MCF 10A (cell line): ENCODE measurements at regions not wholly inside any gene's neighbourhood (a gene's known extent, or its start where the extent isn't known, plus 50 kb on each side); places are given as distances from the start of the nearest gene placed in this dataset.

ENCODE experiments used
- BruUV-seq: library from RNA; stranded (reverse); fragments of 400-500 nt; replicated peaks from 2 replicates; lab custom pipeline; 2021; lab: Mats Ljungman, UMichigan
- CTCF ChIA-PET: fragments of 300-600 bp; sonication (Branson Sonifier 250); formaldehyde crosslinking; extraction: SDS; loops from one replicate; lab custom pipeline; 2021; ENCODE audit warnings: antibody characterized with exemption, inconsistent platforms; lab: Yijun Ruan, JAX
- POLR2A ChIA-PET: fragments of 300-600, 350-650 bp; sonication (Branson Sonifier 250); formaldehyde crosslinking; extraction: SDS; loops from one replicate; lab custom pipeline; 2020; ENCODE audit warnings: antibody characterized with exemption, inconsistent platforms; lab: Yijun Ruan, JAX
- DNase-seq: peaks from one replicate; pipeline ENCODE4 v3.0.0-alpha.2; 2018; ENCODE audit not compliant: unreplicated experiment
- H3K27ac Mint-ChIP-seq: one replicate; pipeline ENCODE4 v1.8.0; 2022; ENCODE audit warnings: mild to moderate bottlenecking, low read depth, mixed read lengths; ENCODE audit not compliant: unreplicated experiment
- H3K27me3 Mint-ChIP-seq: one replicate; pipeline ENCODE4 v1.8.0; 2022; ENCODE audit warnings: mixed read lengths; ENCODE audit not compliant: insufficient read depth, unreplicated experiment
- H3K36me3 Mint-ChIP-seq: one replicate; pipeline ENCODE4 v1.8.0; 2022; ENCODE audit warnings: mild to moderate bottlenecking, moderate library complexity, mixed read lengths; ENCODE audit not compliant: insufficient read depth, unreplicated experiment
- H3K4me1 Mint-ChIP-seq: one replicate; pipeline ENCODE4 v1.8.0; 2022; ENCODE audit warnings: mixed read lengths; ENCODE audit not compliant: insufficient read depth, unreplicated experiment
- H3K4me3 Mint-ChIP-seq: one replicate; pipeline ENCODE4 v1.8.0; 2022; ENCODE audit warnings: mild to moderate bottlenecking, moderate library complexity, mixed read lengths; ENCODE audit not compliant: unreplicated experiment
- H3K9me3 Mint-ChIP-seq: one replicate; pipeline ENCODE4 v1.8.0; 2022; ENCODE audit warnings: mixed read lengths; ENCODE audit not compliant: unreplicated experiment
- intact Hi-C: fragments of 100-400 bp; cut with micrococcal nuclease; formaldehyde crosslinking; loops from 2 replicates; pipeline ENCODE4 v1.14.1; 2022
- TF ChIP-seq, protein P1 (sequence below): fragments of 200-600 bp; IDR thresholded peaks from one replicate; pipeline ENCODE4 v1.8.0; 2022; ENCODE audit warnings: antibody characterized with exemption, mild to moderate bottlenecking; ENCODE audit not compliant: unreplicated experiment

- Mint-ChIP-seq H3K9me3 (peaks cover under 1% of the 10 kb centered on the region), H3K4me1 (peaks cover 25% of the 10 kb centered on the region), H3K4me3 (no peak overlapping the region), H3K27me3 (no peaks in the 10 kb centered on the region), H3K27ac (no peak overlapping the region), H3K36me3 (no peaks in the 10 kb centered on the region)
- DNase-seq, result peak; percentile 69
- POLR2A ChIA-PET, result interaction anchor here (1.0 to 3.8 kb wide), 5 partner anchors 23 to 241 kb away, joined by 3 to 34 read pairs (median 7); no protein-coding TSS in a partner anchor
- intact Hi-C loops, result loop anchor here (1.0 to 5.0 kb wide), 5 partner anchors 95 to 328 kb away; no protein-coding TSS in a partner anchor
- BruUV-seq, result no TSS peak
- TF ChIP-seq, protein P1, sequence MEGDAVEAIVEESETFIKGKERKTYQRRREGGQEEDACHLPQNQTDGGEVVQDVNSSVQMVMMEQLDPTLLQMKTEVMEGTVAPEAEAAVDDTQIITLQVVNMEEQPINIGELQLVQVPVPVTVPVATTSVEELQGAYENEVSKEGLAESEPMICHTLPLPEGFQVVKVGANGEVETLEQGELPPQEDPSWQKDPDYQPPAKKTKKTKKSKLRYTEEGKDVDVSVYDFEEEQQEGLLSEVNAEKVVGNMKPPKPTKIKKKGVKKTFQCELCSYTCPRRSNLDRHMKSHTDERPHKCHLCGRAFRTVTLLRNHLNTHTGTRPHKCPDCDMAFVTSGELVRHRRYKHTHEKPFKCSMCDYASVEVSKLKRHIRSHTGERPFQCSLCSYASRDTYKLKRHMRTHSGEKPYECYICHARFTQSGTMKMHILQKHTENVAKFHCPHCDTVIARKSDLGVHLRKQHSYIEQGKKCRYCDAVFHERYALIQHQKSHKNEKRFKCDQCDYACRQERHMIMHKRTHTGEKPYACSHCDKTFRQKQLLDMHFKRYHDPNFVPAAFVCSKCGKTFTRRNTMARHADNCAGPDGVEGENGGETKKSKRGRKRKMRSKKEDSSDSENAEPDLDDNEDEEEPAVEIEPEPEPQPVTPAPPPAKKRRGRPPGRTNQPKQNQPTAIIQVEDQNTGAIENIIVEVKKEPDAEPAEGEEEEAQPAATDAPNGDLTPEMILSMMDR, result peak; percentile 57
- CTCF ChIA-PET, result interaction anchor here (0.6 to 4.2 kb wide), 38 partner anchors 9 to 1406 kb away, joined by 3 to 40 read pairs (median 5); partner anchors contain the start of gene SMIM20
Measured at GRCh38 chr4:26081795-26082498, 167.9 kb downstream of the SMIM20 start.

DNA sequence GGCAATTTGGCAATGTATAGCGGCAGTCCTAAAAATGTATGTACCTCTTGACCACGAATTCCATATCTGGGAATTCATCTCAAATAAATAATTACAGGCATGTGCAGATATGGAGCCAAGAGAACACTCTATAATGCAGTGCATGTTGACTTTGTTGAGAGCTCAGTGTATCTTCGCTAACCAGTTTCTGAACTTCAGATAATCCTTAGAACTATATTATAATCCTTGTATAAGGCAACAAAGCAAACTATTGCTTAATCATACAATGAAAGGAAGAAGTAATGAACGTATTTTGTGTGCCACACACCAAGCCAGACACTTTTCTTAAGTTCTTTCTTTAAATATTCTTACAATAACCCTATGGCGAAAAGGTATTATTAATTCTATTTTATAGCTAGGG lies 168.5 kb downstream of the SMIM20 start:
- H3K36me3 Mint-ChIP-seq, result no peaks in the 10 kb centered on the region
- DNase-seq, result no peak
- TF ChIP-seq, protein P1, result no peak
- no peaks in the 10 kb centered on the region for H3K9me3 Mint-ChIP-seq
- no peaks in the 10 kb centered on the region for H3K27me3 Mint-ChIP-seq
- H3K27ac Mint-ChIP-seq, result no peak overlapping the region
- H3K4me1 Mint-ChIP-seq, result peaks cover 25% of the 10 kb centered on the region
- POLR2A ChIA-PET, result interaction anchor here (1.0 to 4.0 kb wide), 7 partner anchors 24 to 240 kb away, joined by 3 to 34 read pairs (median 7); partner anchors contain the start of gene RBPJ
- no peak overlapping the region for H3K4me3 Mint-ChIP-seq
- intact Hi-C loops, result loop anchor here (1.0 to 5.0 kb wide), 5 partner anchors 95 to 328 kb away; no protein-coding TSS in a partner anchor
- BruUV-seq, result no TSS peak
- CTCF ChIA-PET, result interaction anchor here (0.7 to 4.2 kb wide), 40 partner anchors 8 to 1405 kb away, joined by 3 to 40 read pairs (median 5); partner anchors contain the start of gene SMIM20

GRCh38 chr4:26083987-26084386 lies 170.0 kb downstream of the SMIM20 start:
- peak; percentile 77 for DNase-seq
- CTCF ChIA-PET, result interaction anchor here (0.6 to 4.2 kb wide), 20 partner anchors 8 to 341 kb away, joined by 3 to 40 read pairs (median 6); no protein-coding TSS in a partner anchor
- POLR2A ChIA-PET, result interaction anchor here (0.5 to 4.0 kb wide), 7 partner anchors 25 to 239 kb away, joined by 4 to 34 read pairs (median 7); partner anchors contain the start of gene RBPJ
- H3K36me3 Mint-ChIP-seq, result no peaks in the 10 kb centered on the region
- H3K27ac Mint-ChIP-seq, result no peak overlapping the region
- BruUV-seq, result no TSS peak
- H3K9me3 Mint-ChIP-seq, result no peaks in the 10 kb centered on the region
- intact Hi-C loops, result loop anchor here (5.0 kb wide), 1 partner anchor 97 kb away; no protein-coding TSS in a partner anchor
- no peak overlapping the region for H3K4me3 Mint-ChIP-seq
- H3K4me1 Mint-ChIP-seq, result peaks cover 39% of the 10 kb centered on the region
- TF ChIP-seq, protein P1, result no peak
- H3K27me3 Mint-ChIP-seq, result no peaks in the 10 kb centered on the region

- ChIA-PET CTCF (interaction anchor here (0.7 to 4.2 kb wide), 15 partner anchors 8 to 341 kb away, joined by 3 to 40 read pairs (median 6); no protein-coding TSS in a partner anchor), POLR2A (interaction anchor here (1.0 to 4.0 kb wide), 6 partner anchors 25 to 239 kb away, joined by 4 to 34 read pairs (median 12); partner anchors contain the start of gene RBPJ)
- no peak overlapping the region for H3K4me3 Mint-ChIP-seq
- TF ChIP-seq, protein P1, result no peak
- no peaks in the 10 kb centered on the region for H3K27me3 Mint-ChIP-seq
- no peaks in the 10 kb centered on the region for H3K9me3 Mint-ChIP-seq
- no peaks in the 10 kb centered on the region for H3K36me3 Mint-ChIP-seq
- no TSS peak for BruUV-seq
- peaks cover 39% of the 10 kb centered on the region for H3K4me1 Mint-ChIP-seq
- no peak overlapping the region for H3K27ac Mint-ChIP-seq
- peak; percentile 15 for DNase-seq
- intact Hi-C loops, result loop anchor here (5.0 kb wide), 1 partner anchor 97 kb away; no protein-coding TSS in a partner anchor
Measured at GRCh38 chr4:26084414-26084813, 170.4 kb downstream of the SMIM20 start.
